ENCODE measurements at regions not wholly inside any gene's neighbourhood (a gene's known extent, or its start where the extent isn't known, plus 50 kb on each side); places are given as distances from the start of the nearest gene placed in this dataset.

GRCh38 chr2:164078421-164078820, 342.6 kb upstream of the FIGN start:
- no peak for DNase-seq

GRCh38 chr2:164073101-164074074, 337.6 kb upstream of the FIGN start:
- no peak for DNase-seq

GRCh38 chr2:164069540-164069939, 333.7 kb upstream of the FIGN start:
- no peak for DNase-seq

- no peak for DNase-seq
These were observed 332.3 kb upstream of the FIGN start for GRCh38 chr2:164068063-164068462.

GRCh38 chr2:164066095-164066494, 330.3 kb upstream of the FIGN start:
- no peak for DNase-seq

- DNase-seq: no peak
These were observed 329.2 kb upstream of the FIGN start for GRCh38 chr2:164065038-164065437.

GRCh38 chr2:164061129-164061746, 325.4 kb upstream of the FIGN start:
- DNase-seq: no peak

- DNase-seq: no peak
These were observed 324.2 kb upstream of the FIGN start for GRCh38 chr2:164060031-164060430.

- no peak for DNase-seq
These were observed 319.8 kb upstream of the FIGN start for GRCh38 chr2:164055623-164056022.

GRCh38 chr2:164054651-164055050, 318.8 kb upstream of the FIGN start:
- no peak for DNase-seq

GRCh38 chr2:164053021-164053420, 317.2 kb upstream of the FIGN start:
- no peak for DNase-seq

GRCh38 chr2:164052006-164052405, 316.2 kb upstream of the FIGN start:
- DNase-seq: no peak

GRCh38 chr2:164048729-164049128, 312.9 kb upstream of the FIGN start:
- no peak for DNase-seq

- no peak for DNase-seq
These were observed 310.2 kb upstream of the FIGN start for GRCh38 chr2:164046040-164046439.

- no peak for DNase-seq
These were observed 308.8 kb upstream of the FIGN start for GRCh38 chr2:164044622-164045021.

- no peak for DNase-seq
These were observed 303.5 kb upstream of the FIGN start for GRCh38 chr2:164039270-164039669.

GRCh38 chr2:164032995-164033394, 297.2 kb upstream of the FIGN start:
- no peak for DNase-seq

- DNase-seq: no peak
These were observed 294.8 kb upstream of the FIGN start for GRCh38 chr2:164030623-164031022.

GRCh38 chr2:164028814-164029534, 293.2 kb upstream of the FIGN start:
- no peak for DNase-seq

- DNase-seq: no peak
These were observed 288.6 kb upstream of the FIGN start for GRCh38 chr2:164024396-164024795.

GRCh38 chr2:164023896-164024295, 288.1 kb upstream of the FIGN start:
- no peak for DNase-seq

GRCh38 chr2:164015328-164016123, 279.7 kb upstream of the FIGN start:
- DNase-seq: no peak

- no peak for DNase-seq
These were observed 279.0 kb upstream of the FIGN start for GRCh38 chr2:164014791-164015190.
